Endothelial cell of umbilical vein (primary cell): ENCODE measurements at regions not wholly inside any gene's neighbourhood (a gene's known extent, or its start where the extent isn't known, plus 50 kb on each side); places are given as distances from the start of the nearest gene placed in this dataset.

ENCODE experiments used
- BruUV-seq: library from RNA; stranded (reverse); fragments of 400-500 nt; replicated peaks from 2 replicates; lab custom pipeline; 2021; lab: Mats Ljungman, UMichigan
- CTCF ChIA-PET: fragments of 300-600, 350-600 bp; sonication (Branson Sonifier 250); formaldehyde crosslinking; loops from one replicate; lab custom pipeline; 2021; ENCODE audit warnings: antibody characterized with exemption, inconsistent platforms; lab: Charles Lee
- POLR2A ChIA-PET: fragments of 300-600, 350-600 bp; sonication (Branson Sonifier 250); formaldehyde crosslinking; loops from one replicate; lab custom pipeline; 2021; ENCODE audit warnings: antibody characterized with exemption, inconsistent platforms; lab: Charles Lee
- DNase-seq: peaks from one replicate; pipeline ENCODE4 v3.0.0-alpha.2; 2011; ENCODE audit warnings: low read depth, low spot score
- FAIRE-seq: peaks from 2 replicates; lab custom pipeline; 2011; peaks lifted over from hg19 to GRCh38; lab: Jason Lieb, UNC
- H2AFZ ChIP-seq: 2 replicates; pipeline ENCODE4 v1.6.0; 2012; ENCODE audit warnings: low read depth, low read length, control low read depth, inconsistent platforms
- H3K27ac ChIP-seq: 2 replicates; pipeline ENCODE4 v1.5.1; 2011; ENCODE audit warnings: low read depth, mild to moderate bottlenecking, control low read depth, low read length, moderate library complexity; ENCODE audit not compliant: insufficient read depth
- H3K27me3 ChIP-seq, 2 experiments: 2 replicates each; pipeline versions ENCODE4 v1.6.0 to v1.6.1; 2011; ENCODE audit warnings: low read length in 2 of 2, mixed read lengths in 1 of 2; ENCODE audit not compliant: control insufficient read depth in 2 of 2, insufficient read depth in 2 of 2
- H3K36me3 ChIP-seq, 2 experiments: 2 replicates in 1 of 2; 3 replicates in 1 of 2; pipeline ENCODE4 v1.5.1; 2011; ENCODE audit warnings: low read length in 2 of 2, mild to moderate bottlenecking in 1 of 2, moderate library complexity in 1 of 2; ENCODE audit not compliant: control insufficient read depth in 2 of 2, insufficient read depth in 2 of 2; ENCODE audit errors: extremely low read depth in 1 of 2
- H3K4me1 ChIP-seq: 3 replicates; pipeline ENCODE4 v1.5.1; 2011; ENCODE audit warnings: mild to moderate bottlenecking, low read length; ENCODE audit not compliant: control insufficient read depth, insufficient read depth; ENCODE audit errors: extremely low read depth
- H3K4me2 ChIP-seq: 2 replicates; pipeline ENCODE4 v1.6.1; 2011; ENCODE audit warnings: low read length, control low read depth, mixed read lengths; ENCODE audit not compliant: insufficient read depth
- H3K4me3 ChIP-seq, 3 experiments: fragments of 200-600 bp in 1 of 3; sonication (generic), shearing (Covaris generic) in 1 of 3; replicated peaks in 1 of 3; 2 replicates each; pipeline ENCODE4 v1.5.1; 2011 to 2016; ENCODE audit warnings: control low read depth in 3 of 3, low read length in 3 of 3, mild to moderate bottlenecking in 2 of 3, inconsistent platforms in 1 of 3, low read depth in 1 of 3, moderate library complexity in 1 of 3; ENCODE audit not compliant: insufficient read depth in 1 of 3
- H3K79me2 ChIP-seq: 2 replicates; pipeline ENCODE4 v1.6.0; 2012; ENCODE audit warnings: low read length, inconsistent platforms; ENCODE audit not compliant: control insufficient read depth, insufficient read depth
- H3K9ac ChIP-seq: replicated peaks from 2 replicates; pipeline ENCODE3; 2011; ENCODE audit warnings: low read length, control low read depth; ENCODE audit not compliant: insufficient read depth; ENCODE audit errors: extremely low read depth
- H3K9me1 ChIP-seq: replicated peaks from 3 replicates; pipeline ENCODE4 v1.6.0; 2011; ENCODE audit warnings: mild to moderate bottlenecking, low read length; ENCODE audit not compliant: control insufficient read depth, insufficient read depth; ENCODE audit errors: extremely low read depth
- H3K9me3 ChIP-seq: replicated peaks from 2 replicates; pipeline ENCODE4 v1.5.1; 2012; ENCODE audit warnings: low read length, inconsistent platforms; ENCODE audit not compliant: control insufficient read depth, insufficient read depth
- H4K20me1 ChIP-seq: replicated peaks from 2 replicates; pipeline ENCODE3; 2011; ENCODE audit warnings: mild to moderate bottlenecking, low read length; ENCODE audit not compliant: control insufficient read depth, insufficient read depth; ENCODE audit errors: extremely low read depth
- CTCF ChIP-seq, 2 donors: IDR thresholded peaks; 1 replicate in 1 of 2; 2 replicates in 1 of 2; pipeline ENCODE4 v1.5.1; 2011; ENCODE audit warnings: low read length in 2 of 2, mild to moderate bottlenecking in 2 of 2, moderate library complexity in 2 of 2, control low read depth in 1 of 2, inconsistent platforms in 1 of 2, low read depth in 1 of 2; ENCODE audit not compliant: insufficient read depth in 1 of 2; ENCODE audit errors: extremely low read depth in 1 of 2
- EZH2 ChIP-seq: IDR thresholded peaks from 2 replicates; pipeline ENCODE4 v1.6.1; 2012; ENCODE audit warnings: borderline replicate concordance, low read depth, mild to moderate bottlenecking, moderate library complexity, low read length, inconsistent platforms; ENCODE audit not compliant: severe bottlenecking
- FOS ChIP-seq: IDR thresholded peaks from 2 replicates; pipeline ENCODE4 v1.6.1; 2011; ENCODE audit warnings: mild to moderate bottlenecking, low read length, moderate library complexity, borderline replicate concordance; ENCODE audit not compliant: insufficient read depth
- GATA2 ChIP-seq: IDR thresholded peaks from 2 replicates; pipeline ENCODE4 v1.7.0; 2011; ENCODE audit warnings: low read depth, mild to moderate bottlenecking, moderate library complexity, mixed read lengths, low read length; ENCODE audit not compliant: insufficient read length, insufficient read depth
- JUN ChIP-seq: IDR thresholded peaks from 2 replicates; pipeline ENCODE4 v1.6.1; 2011; ENCODE audit warnings: borderline replicate concordance, low read depth; ENCODE audit not compliant: insufficient read length, insufficient read depth
- MYC ChIP-seq: IDR thresholded peaks from one replicate; pipeline ENCODE4 v1.6.1; 2011; ENCODE audit warnings: mild to moderate bottlenecking, low read depth, low read length
- POLR2A ChIP-seq: IDR thresholded peaks from 2 replicates; pipeline ENCODE4 v1.6.1; 2012; ENCODE audit warnings: low read depth, mild to moderate bottlenecking, control low read depth, low read length
- POLR2AphosphoS5 ChIP-seq: IDR thresholded peaks from 2 replicates; pipeline ENCODE4 v1.6.1; 2012; ENCODE audit warnings: low read depth, mild to moderate bottlenecking, control low read depth, low read length, moderate library complexity; ENCODE audit not compliant: insufficient read depth
- dilution Hi-C: fragments of 300-500 bp; cut with MboI; formaldehyde crosslinking; loops from one replicate; pipeline ENCODE4 v1.15.0; 2019; ENCODE audit warnings: low sequenced_read_pairs; ENCODE audit not compliant: extremely low pct_ligation_motif_present
- intact Hi-C: fragments of 100-400 bp; cut with micrococcal nuclease; formaldehyde crosslinking; loops from one replicate; pipeline ENCODE4 v1.10.0; 2022
- TF ChIP-seq, protein P1 (sequence below): IDR thresholded peaks from 2 replicates; pipeline ENCODE4 v1.6.1; 2011; ENCODE audit not compliant: insufficient read depth, insufficient read length

DNA sequence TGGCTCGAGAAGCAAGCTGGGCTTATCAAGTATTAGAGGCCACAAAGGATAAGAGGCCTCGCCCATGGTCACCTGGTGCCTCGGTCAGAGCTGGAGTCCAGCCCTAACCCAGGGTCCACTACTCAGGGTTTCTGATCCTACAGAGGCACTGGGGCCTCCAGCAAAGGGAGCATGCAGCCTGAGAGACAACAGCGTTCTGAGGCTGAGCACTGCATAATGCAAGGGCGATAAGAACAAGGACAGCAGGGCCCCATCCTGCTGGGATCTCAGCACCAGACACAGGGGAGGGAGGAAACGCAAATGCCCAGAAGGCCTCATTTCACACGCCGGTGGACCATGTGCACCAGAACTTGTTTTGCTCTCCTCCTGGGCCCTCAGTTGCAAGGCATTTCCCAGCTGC, 63.0 kb downstream of the C5orf15 start:
- Histone ChIP-seq H3K4me1 (no peaks in the 10 kb centered on the region), H3K4me2 (no peak overlapping the region), H3K36me3 (no peaks in the 10 kb centered on the region), H3K9ac (no peak overlapping the region), H3K27ac (no peak overlapping the region), H3K4me3 (no peak overlapping the region), H3K27me3 (no peaks in the 10 kb centered on the region), H3K9me1 (no peaks in the 10 kb centered on the region), H4K20me1 (no peaks in the 10 kb centered on the region), H3K9me3 (no peaks in the 10 kb centered on the region), H2AFZ (no peak overlapping the region), H3K79me2 (no peaks in the 10 kb centered on the region)
- TF ChIP-seq CTCF (IDR thresholded peaks at IDR 0.05; ENCODE audit: extremely low read depth in 1 of 2, insufficient read depth in 1 of 2, low read depth in 1 of 2, low read length in 2 of 2) (no peak), POLR2A (no peak), MYC (no peak), EZH2 (no peak)
- TF ChIP-seq, protein P1, sequence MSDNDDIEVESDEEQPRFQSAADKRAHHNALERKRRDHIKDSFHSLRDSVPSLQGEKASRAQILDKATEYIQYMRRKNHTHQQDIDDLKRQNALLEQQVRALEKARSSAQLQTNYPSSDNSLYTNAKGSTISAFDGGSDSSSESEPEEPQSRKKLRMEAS: no peak
- CTCF ChIA-PET: no interaction called here
- no TSS peak for BruUV-seq
- intact Hi-C loops: no loop called here
- POLR2A ChIA-PET: no interaction called here
- dilution Hi-C loops: no loop called here
- no peak for DNase-seq
- no peak for FAIRE-seq

DNA sequence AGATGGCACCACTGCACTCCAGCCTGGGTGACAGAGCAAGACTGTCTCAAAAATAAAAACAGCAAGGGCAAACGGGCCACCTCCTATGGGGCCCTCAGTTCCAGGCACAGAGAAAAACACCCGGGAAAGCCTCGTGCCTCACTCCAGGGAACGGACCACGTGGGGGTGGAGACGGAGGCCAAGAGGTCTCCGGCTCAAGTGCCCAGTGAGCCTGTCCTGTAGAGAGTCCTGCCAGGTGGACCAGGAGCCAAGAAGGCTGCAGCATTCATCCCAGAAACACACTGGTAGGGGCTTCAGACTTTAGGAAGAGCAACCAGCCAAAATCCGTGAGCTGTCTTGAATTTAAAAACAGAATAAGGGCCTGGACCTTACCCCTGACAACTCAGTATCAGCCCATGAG, 63.8 kb downstream of the C5orf15 start:
- BruUV-seq: no TSS peak
- POLR2A ChIA-PET: no interaction called here
- no peak overlapping the region for H3K4me3 ChIP-seq

More for the DNA sequence above, 63.8 kb downstream of the C5orf15 start:
- TF ChIP-seq POLR2A (no peak), JUN (no peak), POLR2AphosphoS5 (no peak), EZH2 (no peak), MYC (no peak), GATA2 (no peak), FOS (no peak), CTCF (IDR thresholded peaks at IDR 0.05; ENCODE audit: extremely low read depth in 1 of 2, insufficient read depth in 1 of 2, low read depth in 1 of 2, low read length in 2 of 2) (no peak)
- TF ChIP-seq, protein P1: no peak
- DNase-seq (no peak), FAIRE-seq (no peak)
- intact Hi-C loops (no loop called here), dilution Hi-C loops (no loop called here)
- no peaks in the 10 kb centered on the region for H3K4me1 ChIP-seq
- no peaks in the 10 kb centered on the region for H3K27me3 ChIP-seq
- H3K4me2 ChIP-seq: no peak overlapping the region
- H3K9me3 ChIP-seq: no peaks in the 10 kb centered on the region
- no peak overlapping the region for H2AFZ ChIP-seq
- H3K36me3 ChIP-seq: no peaks in the 10 kb centered on the region
- no peaks in the 10 kb centered on the region for H3K9me1 ChIP-seq
- CTCF ChIA-PET: no interaction called here
- no peaks in the 10 kb centered on the region for H3K79me2 ChIP-seq
- no peaks in the 10 kb centered on the region for H4K20me1 ChIP-seq
- no peak overlapping the region for H3K9ac ChIP-seq
- H3K27ac ChIP-seq: no peak overlapping the region
